ENCODE measurements at regions not wholly inside any gene's neighbourhood (a gene's known extent, or its start where the extent isn't known, plus 50 kb on each side); places are given as distances from the start of the nearest gene placed in this dataset.

- TF ChIP-seq ZEB2 (tag by site-specific recombination; IDR thresholded peaks at IDR 0.05) (no peak), ZNF223 (tag by site-specific recombination; IDR thresholded peaks at IDR 0.05) (no peak), ZNF394 (tag by site-specific recombination; IDR thresholded peaks at IDR 0.05; ENCODE audit: borderline replicate concordance) (no peak), ZNF837 (tag by site-specific recombination; IDR thresholded peaks at IDR 0.05) (no peak), ZNF23 (tag by site-specific recombination; IDR thresholded peaks at IDR 0.05; ENCODE audit: borderline replicate concordance) (no peak)
Measured at GRCh38 chr9:89924611-89925010, 319.8 kb downstream of the GADD45G start (continued).

DNA sequence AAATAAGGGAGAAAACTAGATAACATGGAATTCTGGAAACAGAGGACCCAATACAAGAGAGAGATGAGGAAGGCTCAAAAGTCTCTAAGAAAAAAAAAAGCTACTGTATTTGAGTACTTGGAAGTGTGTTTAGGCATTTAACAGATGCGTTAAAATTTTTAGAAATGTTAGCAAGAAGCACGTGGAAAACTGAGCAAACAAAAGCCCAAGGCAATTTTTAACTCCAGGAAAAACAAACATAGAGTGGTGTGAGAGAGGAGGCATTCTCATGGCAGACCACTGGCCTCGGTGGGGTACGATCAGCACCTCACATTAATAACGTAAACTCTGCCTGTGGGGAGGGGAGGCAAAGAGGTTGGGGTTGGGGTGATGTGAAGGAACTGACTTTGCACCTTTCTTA is 321.4 kb downstream of the GADD45G start:
- CTCF ChIA-PET = interaction anchor here (1.0 kb wide), 1 partner anchor 10 kb away, joined by 3 read pairs; no protein-coding TSS in a partner anchor

GRCh38 chr9:89926691-89927220 is 321.9 kb downstream of the GADD45G start:
- CTCF ChIA-PET = interaction anchor here (0.6 to 1.0 kb wide), 3 partner anchors 10 to 324 kb away, joined by 3 to 4 read pairs (median 3); no protein-coding TSS in a partner anchor
- H3K9me3 ChIP-seq (ENCODE audit: control insufficient read depth, insufficient read depth, low read depth, low read length) = no peaks in the 10 kb centered on the region
- H3K4me3 ChIP-seq (ENCODE audit: low read depth, low read length) = no peak overlapping the region
- POLR2A ChIA-PET = interaction anchor here (1.4 kb wide), 1 partner anchor 322 kb away, joined by 3 read pairs; the partner anchor contains the start of gene GADD45G
- H3K36me3 ChIP-seq (ENCODE audit: control insufficient read depth in 2 of 2, insufficient read depth in 1 of 2, low read length in 2 of 2) = no peaks in the 10 kb centered on the region
- H3K27ac ChIP-seq (ENCODE audit: extremely low read depth, low read depth, low read length) = no peak overlapping the region
- H3K4me1 ChIP-seq (ENCODE audit: control insufficient read depth, insufficient read depth, low read length) = no peaks in the 10 kb centered on the region
- TF ChIP-seq ZNF600 (tag by site-specific recombination; IDR thresholded peaks at IDR 0.05) (no peak), MEIS1 (CRISPR knock-in tag; IDR thresholded peaks at IDR 0.05; ENCODE audit: borderline replicate concordance) (no peak), GFI1B (tag by site-specific recombination; IDR thresholded peaks at IDR 0.05) (no peak), ZNF777 (tag by site-specific recombination; IDR thresholded peaks at IDR 0.05; ENCODE audit: borderline replicate concordance) (no peak), ZBTB17 (tag by site-specific recombination; IDR thresholded peaks at IDR 0.05) (no peak), SCRT1 (tag by site-specific recombination; IDR thresholded peaks at IDR 0.05; ENCODE audit: borderline replicate concordance) (no peak), ZNF324 (tag by site-specific recombination; IDR thresholded peaks at IDR 0.05) (no peak), SP7 (tag by site-specific recombination; IDR thresholded peaks at IDR 0.05) (no peak)
- TF ChIP-seq, protein P1, sequence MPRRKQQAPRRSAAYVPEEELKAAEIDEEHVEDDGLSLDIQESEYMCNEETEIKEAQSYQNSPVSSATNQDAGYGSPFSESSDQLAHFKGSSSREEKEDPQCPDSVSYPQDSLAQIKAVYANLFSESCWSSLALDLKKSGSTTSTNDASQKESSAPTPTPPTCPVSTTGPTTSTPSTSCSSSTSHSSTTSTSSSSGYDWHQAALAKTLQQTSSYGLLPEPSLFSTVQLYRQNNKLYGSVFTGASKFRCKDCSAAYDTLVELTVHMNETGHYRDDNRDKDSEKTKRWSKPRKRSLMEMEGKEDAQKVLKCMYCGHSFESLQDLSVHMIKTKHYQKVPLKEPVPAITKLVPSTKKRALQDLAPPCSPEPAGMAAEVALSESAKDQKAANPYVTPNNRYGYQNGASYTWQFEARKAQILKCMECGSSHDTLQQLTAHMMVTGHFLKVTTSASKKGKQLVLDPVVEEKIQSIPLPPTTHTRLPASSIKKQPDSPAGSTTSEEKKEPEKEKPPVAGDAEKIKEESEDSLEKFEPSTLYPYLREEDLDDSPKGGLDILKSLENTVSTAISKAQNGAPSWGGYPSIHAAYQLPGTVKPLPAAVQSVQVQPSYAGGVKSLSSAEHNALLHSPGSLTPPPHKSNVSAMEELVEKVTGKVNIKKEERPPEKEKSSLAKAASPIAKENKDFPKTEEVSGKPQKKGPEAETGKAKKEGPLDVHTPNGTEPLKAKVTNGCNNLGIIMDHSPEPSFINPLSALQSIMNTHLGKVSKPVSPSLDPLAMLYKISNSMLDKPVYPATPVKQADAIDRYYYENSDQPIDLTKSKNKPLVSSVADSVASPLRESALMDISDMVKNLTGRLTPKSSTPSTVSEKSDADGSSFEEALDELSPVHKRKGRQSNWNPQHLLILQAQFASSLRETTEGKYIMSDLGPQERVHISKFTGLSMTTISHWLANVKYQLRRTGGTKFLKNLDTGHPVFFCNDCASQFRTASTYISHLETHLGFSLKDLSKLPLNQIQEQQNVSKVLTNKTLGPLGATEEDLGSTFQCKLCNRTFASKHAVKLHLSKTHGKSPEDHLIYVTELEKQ (tag by site-specific recombination; IDR thresholded peaks at IDR 0.05; ENCODE audit: borderline replicate concordance) = no peak

More for the DNA sequence above, 321.4 kb downstream of the GADD45G start:
- POLR2A ChIA-PET = no interaction called here
- Histone ChIP-seq H3K27ac (ENCODE audit: extremely low read depth, low read depth, low read length) (no peak overlapping the region), H3K36me3 (ENCODE audit: control insufficient read depth in 2 of 2, insufficient read depth in 1 of 2, low read length in 2 of 2) (no peaks in the 10 kb centered on the region), H3K9me3 (ENCODE audit: control insufficient read depth, insufficient read depth, low read depth, low read length) (no peaks in the 10 kb centered on the region), H3K4me1 (ENCODE audit: control insufficient read depth, insufficient read depth, low read length) (no peaks in the 10 kb centered on the region), H3K4me3 (ENCODE audit: low read depth, low read length) (no peak overlapping the region)
- no peak for TF ChIP-seq ZNF19 (tag by site-specific recombination; IDR thresholded peaks at IDR 0.05; ENCODE audit: low read depth)
- TF ChIP-seq BCL11A (tag by site-specific recombination; IDR thresholded peaks at IDR 0.05; ENCODE audit: low read depth) = no peak
- TF ChIP-seq ZNF530 (tag by site-specific recombination; IDR thresholded peaks at IDR 0.05; ENCODE audit: low read depth) = no peak
- TF ChIP-seq ZNF76 (tag by site-specific recombination; IDR thresholded peaks at IDR 0.05; ENCODE audit: borderline replicate concordance, low read depth) = no peak
- no peak for TF ChIP-seq ZFP3 (tag by site-specific recombination; IDR thresholded peaks at IDR 0.05; ENCODE audit: low read depth)
- TF ChIP-seq, protein P2, sequence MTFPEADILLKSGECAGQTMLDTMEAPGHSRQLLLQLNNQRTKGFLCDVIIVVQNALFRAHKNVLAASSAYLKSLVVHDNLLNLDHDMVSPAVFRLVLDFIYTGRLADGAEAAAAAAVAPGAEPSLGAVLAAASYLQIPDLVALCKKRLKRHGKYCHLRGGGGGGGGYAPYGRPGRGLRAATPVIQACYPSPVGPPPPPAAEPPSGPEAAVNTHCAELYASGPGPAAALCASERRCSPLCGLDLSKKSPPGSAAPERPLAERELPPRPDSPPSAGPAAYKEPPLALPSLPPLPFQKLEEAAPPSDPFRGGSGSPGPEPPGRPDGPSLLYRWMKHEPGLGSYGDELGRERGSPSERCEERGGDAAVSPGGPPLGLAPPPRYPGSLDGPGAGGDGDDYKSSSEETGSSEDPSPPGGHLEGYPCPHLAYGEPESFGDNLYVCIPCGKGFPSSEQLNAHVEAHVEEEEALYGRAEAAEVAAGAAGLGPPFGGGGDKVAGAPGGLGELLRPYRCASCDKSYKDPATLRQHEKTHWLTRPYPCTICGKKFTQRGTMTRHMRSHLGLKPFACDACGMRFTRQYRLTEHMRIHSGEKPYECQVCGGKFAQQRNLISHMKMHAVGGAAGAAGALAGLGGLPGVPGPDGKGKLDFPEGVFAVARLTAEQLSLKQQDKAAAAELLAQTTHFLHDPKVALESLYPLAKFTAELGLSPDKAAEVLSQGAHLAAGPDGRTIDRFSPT (tag by site-specific recombination; IDR thresholded peaks at IDR 0.05) = no peak
